ENCODE measurements at regions not wholly inside any gene's neighbourhood (a gene's known extent, or its start where the extent isn't known, plus 50 kb on each side); places are given as distances from the start of the nearest gene placed in this dataset.

- Histone ChIP-seq H3K79me2 (ENCODE audit: low read length) (no peaks in the 10 kb centered on the region), H3K27me3 (ENCODE audit: low read length) (no peaks in the 10 kb centered on the region), H3K9me3 (ENCODE audit: low read length) (no peaks in the 10 kb centered on the region), H3K9ac (ENCODE audit: low read length) (no peak overlapping the region), H3K4me3 (ENCODE audit: low read length) (no peak overlapping the region), H3K4me2 (ENCODE audit: low read depth, low read length, poor library complexity, severe bottlenecking) (no peak overlapping the region), H4K20me1 (ENCODE audit: insufficient read depth, low read depth, low read length) (no peaks in the 10 kb centered on the region), H2AFZ (ENCODE audit: low read length) (no peak overlapping the region), H3K36me3 (ENCODE audit: insufficient read depth, low read length) (no peaks in the 10 kb centered on the region), H3K9me2 (replicated peaks; ENCODE audit: insufficient read depth, low read length) (no peaks in the 10 kb centered on the region), H3K4me1 (ENCODE audit: low read length) (no peaks in the 10 kb centered on the region), H3K27ac (ENCODE audit: low read length) (no peak overlapping the region)
- DNase-seq, result no peak
These were observed 609.4 kb upstream of the CNTNAP5 start for GRCh38 chr2:123415678-123416077.

GRCh38 chr2:123419976-123420375 lies 605.1 kb upstream of the CNTNAP5 start:
- no peaks in the 10 kb centered on the region for H3K79me2 ChIP-seq (ENCODE audit: low read length)
- no peaks in the 10 kb centered on the region for H3K9me3 ChIP-seq (ENCODE audit: low read length)
- H3K9me2 ChIP-seq (replicated peaks; ENCODE audit: insufficient read depth, low read length), result no peaks in the 10 kb centered on the region
- H3K27ac ChIP-seq (ENCODE audit: low read length), result no peak overlapping the region
- no peaks in the 10 kb centered on the region for H3K36me3 ChIP-seq (ENCODE audit: insufficient read depth, low read length)
- no peak overlapping the region for H3K4me3 ChIP-seq (ENCODE audit: low read length)
- DNase-seq, result no peak
- no peaks in the 10 kb centered on the region for H3K27me3 ChIP-seq (ENCODE audit: low read length)
- H3K4me1 ChIP-seq (ENCODE audit: low read length), result no peaks in the 10 kb centered on the region
- H3K9ac ChIP-seq (ENCODE audit: low read length), result no peak overlapping the region
- no peaks in the 10 kb centered on the region for H4K20me1 ChIP-seq (ENCODE audit: insufficient read depth, low read depth, low read length)
- no peak overlapping the region for H2AFZ ChIP-seq (ENCODE audit: low read length)
- no peak overlapping the region for H3K4me2 ChIP-seq (ENCODE audit: low read depth, low read length, poor library complexity, severe bottlenecking)

- H3K79me2 ChIP-seq (ENCODE audit: low read length), result no peaks in the 10 kb centered on the region
- H2AFZ ChIP-seq (ENCODE audit: low read length), result no peak overlapping the region
- no peak overlapping the region for H3K27ac ChIP-seq (ENCODE audit: low read length)
- no peaks in the 10 kb centered on the region for H3K36me3 ChIP-seq (ENCODE audit: insufficient read depth, low read length)
- no peaks in the 10 kb centered on the region for H3K27me3 ChIP-seq (ENCODE audit: low read length)
- no peak overlapping the region for H3K4me3 ChIP-seq (ENCODE audit: low read length)
- H3K9me2 ChIP-seq (replicated peaks; ENCODE audit: insufficient read depth, low read length), result no peaks in the 10 kb centered on the region
- no peak for DNase-seq
- H3K4me2 ChIP-seq (ENCODE audit: low read depth, low read length, poor library complexity, severe bottlenecking), result no peak overlapping the region
- H4K20me1 ChIP-seq (ENCODE audit: insufficient read depth, low read depth, low read length), result no peaks in the 10 kb centered on the region
- no peaks in the 10 kb centered on the region for H3K9me3 ChIP-seq (ENCODE audit: low read length)
- H3K9ac ChIP-seq (ENCODE audit: low read length), result no peak overlapping the region
- H3K4me1 ChIP-seq (ENCODE audit: low read length), result no peaks in the 10 kb centered on the region
These were observed 590.3 kb upstream of the CNTNAP5 start for GRCh38 chr2:123434546-123435395.

DNA sequence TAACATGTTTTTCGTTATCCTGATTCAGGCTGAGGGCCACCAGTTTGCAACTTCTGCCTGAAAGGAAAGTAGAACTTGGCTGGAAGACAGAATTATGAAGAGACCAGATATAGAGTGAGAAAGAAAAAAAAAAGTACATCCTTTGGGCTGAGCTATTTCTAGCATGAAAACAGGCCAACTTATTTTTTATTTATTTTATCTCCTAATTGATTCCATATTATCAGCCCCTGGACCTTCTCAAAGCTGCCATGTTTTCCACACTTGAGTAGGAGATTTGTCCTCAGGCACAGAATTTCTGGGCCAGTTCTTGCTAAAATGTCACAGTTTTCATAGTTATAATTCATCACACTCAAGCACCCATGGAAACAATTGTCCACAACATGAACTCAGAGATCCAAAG lies 586.8 kb upstream of the CNTNAP5 start:
- Histone ChIP-seq H3K4me1 (ENCODE audit: low read length) (no peaks in the 10 kb centered on the region), H3K9me2 (replicated peaks; ENCODE audit: insufficient read depth, low read length) (no peaks in the 10 kb centered on the region; the same call in 1 of the 2 replicates), H3K36me3 (ENCODE audit: insufficient read depth, low read length) (no peaks in the 10 kb centered on the region), H3K9me3 (ENCODE audit: low read length) (no peaks in the 10 kb centered on the region), H4K20me1 (ENCODE audit: insufficient read depth, low read depth, low read length) (no peaks in the 10 kb centered on the region), H3K9ac (ENCODE audit: low read length) (no peak overlapping the region), H2AFZ (ENCODE audit: low read length) (no peak overlapping the region), H3K4me3 (ENCODE audit: low read length) (no peak overlapping the region), H3K4me2 (ENCODE audit: low read depth, low read length, poor library complexity, severe bottlenecking) (no peak overlapping the region), H3K27me3 (ENCODE audit: low read length) (no peaks in the 10 kb centered on the region), H3K27ac (ENCODE audit: low read length) (no peak overlapping the region), H3K79me2 (ENCODE audit: low read length) (no peaks in the 10 kb centered on the region)
- DNase-seq, result no peak

DNA sequence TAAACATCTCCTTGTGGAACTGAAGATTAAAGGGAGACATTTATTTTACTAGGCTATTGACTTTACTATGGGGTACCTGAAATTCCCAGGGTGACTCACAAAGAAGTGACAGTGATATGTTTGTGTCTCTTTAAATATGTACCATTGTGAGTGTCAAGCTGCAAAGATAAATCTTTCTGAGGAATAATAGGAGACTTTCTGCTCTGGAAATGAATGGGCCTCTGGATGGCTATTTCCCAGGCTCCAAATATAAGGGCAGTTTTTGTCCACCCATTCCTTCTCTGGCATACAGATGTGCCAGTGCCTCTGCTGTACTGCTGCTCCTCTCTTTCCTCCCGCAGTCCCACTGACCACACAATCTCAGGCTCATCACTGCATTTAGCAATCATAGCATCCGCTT lies 586.4 kb upstream of the CNTNAP5 start:
- Histone ChIP-seq H3K9ac (ENCODE audit: low read length) (no peak overlapping the region), H2AFZ (ENCODE audit: low read length) (no peak overlapping the region), H3K79me2 (ENCODE audit: low read length) (no peaks in the 10 kb centered on the region), H3K9me2 (replicated peaks; ENCODE audit: insufficient read depth, low read length) (no peaks in the 10 kb centered on the region; the same call in 1 of the 2 replicates), H3K27me3 (ENCODE audit: low read length) (no peaks in the 10 kb centered on the region), H3K4me2 (ENCODE audit: low read depth, low read length, poor library complexity, severe bottlenecking) (no peak overlapping the region), H4K20me1 (ENCODE audit: insufficient read depth, low read depth, low read length) (no peaks in the 10 kb centered on the region), H3K27ac (ENCODE audit: low read length) (no peak overlapping the region), H3K36me3 (ENCODE audit: insufficient read depth, low read length) (no peaks in the 10 kb centered on the region), H3K9me3 (ENCODE audit: low read length) (no peaks in the 10 kb centered on the region), H3K4me3 (ENCODE audit: low read length) (no peak overlapping the region), H3K4me1 (ENCODE audit: low read length) (no peaks in the 10 kb centered on the region)
- DNase-seq, result no peak

GRCh38 chr2:123448801-123449200 lies 576.3 kb upstream of the CNTNAP5 start:
- no peak overlapping the region for H3K4me2 ChIP-seq (ENCODE audit: low read depth, low read length, poor library complexity, severe bottlenecking)
- no peak overlapping the region for H2AFZ ChIP-seq (ENCODE audit: low read length)
- no peaks in the 10 kb centered on the region for H4K20me1 ChIP-seq (ENCODE audit: insufficient read depth, low read depth, low read length)
- 0 out of 2 replicates have a peak, but pooled peaks cover 2% of the 10 kb centered on the region for H3K9me2 ChIP-seq (replicated peaks; ENCODE audit: insufficient read depth, low read length)
- DNase-seq, result no peak
- H3K36me3 ChIP-seq (ENCODE audit: insufficient read depth, low read length), result no peaks in the 10 kb centered on the region
- H3K79me2 ChIP-seq (ENCODE audit: low read length), result no peaks in the 10 kb centered on the region
- H3K4me3 ChIP-seq (ENCODE audit: low read length), result no peak overlapping the region
- H3K4me1 ChIP-seq (ENCODE audit: low read length), result no peaks in the 10 kb centered on the region
- no peak overlapping the region for H3K27ac ChIP-seq (ENCODE audit: low read length)
- H3K9ac ChIP-seq (ENCODE audit: low read length), result no peak overlapping the region
- H3K27me3 ChIP-seq (ENCODE audit: low read length), result no peaks in the 10 kb centered on the region
- H3K9me3 ChIP-seq (ENCODE audit: low read length), result no peaks in the 10 kb centered on the region

DNA sequence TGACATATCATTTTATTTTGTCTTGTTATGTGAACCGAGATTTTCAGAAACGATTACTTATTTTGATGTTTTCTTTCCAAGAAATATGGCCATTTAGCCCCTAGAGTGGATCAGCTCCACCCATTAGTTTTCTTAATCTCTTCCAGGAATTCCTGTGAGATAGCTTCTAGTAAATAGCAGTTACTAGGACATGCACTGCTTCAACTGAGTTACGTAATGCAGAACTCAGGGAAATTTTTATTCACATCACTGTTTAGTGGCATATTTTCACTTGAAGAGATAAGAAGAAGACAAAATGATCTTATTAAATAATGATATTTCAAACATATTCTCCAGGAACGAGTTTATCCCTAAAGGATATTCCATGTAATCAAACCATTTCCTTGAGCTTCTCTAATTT lies 573.5 kb upstream of the CNTNAP5 start:
- Histone ChIP-seq H2AFZ (ENCODE audit: low read length) (no peak overlapping the region), H3K4me2 (ENCODE audit: low read depth, low read length, poor library complexity, severe bottlenecking) (no peak overlapping the region), H3K9me3 (ENCODE audit: low read length) (no peaks in the 10 kb centered on the region), H3K27ac (ENCODE audit: low read length) (no peak overlapping the region), H3K36me3 (ENCODE audit: insufficient read depth, low read length) (no peaks in the 10 kb centered on the region), H3K4me3 (ENCODE audit: low read length) (no peak overlapping the region), H3K9ac (ENCODE audit: low read length) (no peak overlapping the region), H3K27me3 (ENCODE audit: low read length) (no peaks in the 10 kb centered on the region), H3K79me2 (ENCODE audit: low read length) (no peaks in the 10 kb centered on the region), H4K20me1 (ENCODE audit: insufficient read depth, low read depth, low read length) (no peaks in the 10 kb centered on the region), H3K9me2 (replicated peaks; ENCODE audit: insufficient read depth, low read length) (0 out of 2 replicates have a peak, but pooled peaks cover 2% of the 10 kb centered on the region), H3K4me1 (ENCODE audit: low read length) (no peaks in the 10 kb centered on the region)
- no peak for DNase-seq

DNA sequence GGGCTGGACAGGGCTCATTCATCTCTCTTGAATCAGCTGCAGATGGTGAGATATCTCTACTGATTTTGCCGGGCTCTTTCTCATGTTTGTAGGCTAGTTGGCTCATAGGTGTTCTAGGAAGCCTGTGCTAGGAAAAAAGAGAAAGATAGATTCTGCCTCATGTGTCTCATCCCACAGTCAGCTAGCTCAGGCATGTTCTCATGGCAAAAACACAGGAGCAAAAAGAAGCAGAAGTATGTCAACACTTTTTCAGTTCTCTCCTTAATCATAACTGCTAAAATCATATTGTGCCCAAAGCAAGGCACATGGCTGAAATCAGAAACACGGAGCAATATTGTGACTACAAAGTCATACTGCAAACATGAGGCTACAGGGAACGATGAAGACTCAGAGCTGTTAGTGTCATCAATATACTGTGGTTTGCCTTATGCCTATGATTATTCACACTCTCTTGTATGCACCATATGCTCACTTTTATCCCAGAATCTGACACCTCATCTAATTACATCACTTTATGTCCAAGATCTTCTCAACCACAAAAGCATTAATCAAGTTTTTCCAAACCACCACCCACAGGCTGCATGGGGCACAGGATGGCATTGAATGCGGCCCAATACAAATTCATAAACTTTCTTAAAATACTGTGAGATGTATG lies 571.9 kb upstream of the CNTNAP5 start:
- Histone ChIP-seq H4K20me1 (ENCODE audit: insufficient read depth, low read depth, low read length) (no peaks in the 10 kb centered on the region), H3K36me3 (ENCODE audit: insufficient read depth, low read length) (no peaks in the 10 kb centered on the region), H3K9me2 (replicated peaks; ENCODE audit: insufficient read depth, low read length) (0 out of 2 replicates have a peak, but pooled peaks cover 2% of the 10 kb centered on the region), H3K9me3 (ENCODE audit: low read length) (no peaks in the 10 kb centered on the region), H3K27me3 (ENCODE audit: low read length) (no peaks in the 10 kb centered on the region), H3K27ac (ENCODE audit: low read length) (no peak overlapping the region), H3K4me3 (ENCODE audit: low read length) (no peak overlapping the region), H3K9ac (ENCODE audit: low read length) (no peak overlapping the region), H3K79me2 (ENCODE audit: low read length) (no peaks in the 10 kb centered on the region), H3K4me1 (ENCODE audit: low read length) (no peaks in the 10 kb centered on the region), H3K4me2 (ENCODE audit: low read depth, low read length, poor library complexity, severe bottlenecking) (no peak overlapping the region), H2AFZ (ENCODE audit: low read length) (no peak overlapping the region)
- no peak for DNase-seq
